IPS-NIHi7 (cell line): ENCODE measurements at regions not wholly inside any gene's neighbourhood (a gene's known extent, or its start where the extent isn't known, plus 50 kb on each side); places are given as distances from the start of the nearest gene placed in this dataset.

ENCODE experiments used
- DNase-seq: peaks from one replicate; pipeline ENCODE4 v3.0.0; 2012; ENCODE audit warnings: mixed read lengths; ENCODE audit errors: extremely low spot score

GRCh38 chr20:22848364-22848763 is 186.7 kb upstream of the SSTR4 start:
- no peak for DNase-seq

DNA sequence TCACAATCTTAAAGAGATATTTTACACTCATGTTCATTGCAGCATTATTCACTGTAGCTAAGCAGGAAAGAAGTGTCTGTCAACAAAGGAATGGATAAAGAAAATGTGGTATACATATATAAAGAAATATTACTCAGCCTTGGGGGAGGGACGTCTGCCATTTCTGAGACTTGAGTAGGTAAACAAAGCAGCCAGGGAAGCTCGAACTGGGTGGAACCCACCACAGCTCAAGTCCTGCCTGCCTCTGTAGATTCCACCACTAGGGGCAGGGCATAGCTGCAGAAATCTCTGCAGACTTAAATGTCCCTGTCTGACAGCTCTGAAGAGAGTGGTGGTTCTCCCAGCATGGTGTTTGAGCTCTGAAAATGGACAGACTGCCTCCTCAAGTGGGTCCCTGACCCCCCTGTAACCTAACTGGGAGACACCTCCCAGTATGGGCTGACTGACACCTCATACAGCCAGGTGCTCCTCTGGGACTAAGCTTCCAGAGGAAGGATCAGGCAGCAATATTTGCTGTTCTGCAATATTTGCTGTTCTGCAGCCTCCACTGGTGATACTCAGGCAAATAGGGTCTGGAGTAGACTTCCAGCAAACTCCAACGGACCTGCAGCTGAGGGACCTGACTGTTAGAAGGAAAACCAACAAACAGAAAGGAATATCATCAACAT is 183.3 kb upstream of the SSTR4 start:
- peak; percentile 30 for DNase-seq

GRCh38 chr20:22861231-22861980 is 173.7 kb upstream of the SSTR4 start:
- no peak for DNase-seq

GRCh38 chr20:22861990-22862389 is 173.1 kb upstream of the SSTR4 start:
- no peak for DNase-seq

DNA sequence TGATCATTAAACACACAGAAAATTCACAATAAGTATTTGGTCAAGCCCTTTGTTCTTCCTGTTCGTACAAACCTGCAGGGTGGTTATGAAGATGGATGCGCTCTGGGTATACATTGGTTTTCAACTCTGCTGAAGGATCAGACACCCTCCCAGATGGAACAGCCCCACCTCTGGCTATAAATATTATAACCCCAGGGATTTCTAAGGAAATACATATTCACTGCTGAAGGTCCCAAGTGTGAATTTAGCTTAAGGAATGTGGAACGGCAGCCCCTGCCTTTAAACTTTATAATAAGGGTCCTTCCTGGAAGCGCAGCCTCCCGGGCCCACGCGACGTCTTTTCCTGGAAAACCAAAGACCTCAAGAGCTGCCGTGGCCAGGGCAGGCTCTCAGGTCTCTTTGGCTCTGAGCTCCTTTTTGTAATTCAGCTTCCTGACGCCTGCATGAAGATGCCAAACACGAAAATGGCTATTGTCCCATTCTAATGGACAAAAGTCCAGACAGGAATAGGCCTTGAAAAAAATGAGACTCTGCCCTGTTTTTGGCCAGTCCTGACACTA is 172.4 kb upstream of the SSTR4 start:
- no peak for DNase-seq

DNA sequence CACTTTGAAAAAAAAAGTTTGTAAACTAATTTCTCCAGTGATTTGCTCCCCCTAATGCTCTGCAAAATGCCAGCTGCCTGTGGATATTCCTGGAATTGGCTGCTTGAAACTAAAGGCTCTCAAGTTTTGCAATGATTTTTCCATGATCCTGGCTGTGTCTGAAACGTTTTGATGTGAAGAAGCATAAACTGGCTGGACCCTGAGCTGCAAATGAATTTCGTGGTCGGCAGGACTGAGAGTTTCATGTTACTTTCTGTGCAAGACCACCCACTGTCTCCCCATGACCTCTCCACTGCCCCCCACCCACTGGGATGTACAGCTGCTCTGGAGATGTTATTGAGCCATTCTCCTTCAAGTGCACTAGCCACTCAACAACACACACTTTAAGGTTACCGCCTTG is 171.3 kb upstream of the SSTR4 start:
- DNase-seq: no peak

GRCh38 chr20:22866812-22867341 is 168.2 kb upstream of the SSTR4 start:
- DNase-seq: no peak

GRCh38 chr20:22878166-22878565 is 156.9 kb upstream of the SSTR4 start:
- no peak for DNase-seq

DNA sequence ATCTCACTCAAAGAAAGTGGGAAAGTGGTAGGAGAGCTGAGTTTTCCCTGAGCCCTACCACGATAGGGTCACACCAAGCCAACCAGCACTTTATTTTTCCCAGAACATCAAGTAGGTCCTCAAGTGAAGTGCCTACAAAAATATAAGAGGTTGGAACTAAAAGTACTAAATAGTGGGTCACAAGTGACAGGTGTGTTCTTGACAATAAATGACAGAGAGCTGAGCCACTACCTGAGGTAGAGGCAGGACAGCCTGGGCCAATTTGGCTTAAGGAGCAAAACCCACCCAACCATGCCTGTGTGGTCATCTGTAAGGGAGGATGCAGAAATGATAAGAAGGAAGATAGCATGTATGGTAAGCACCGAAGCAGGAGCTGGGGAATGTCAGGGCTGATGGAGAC is 154.8 kb upstream of the SSTR4 start:
- DNase-seq: no peak

- no peak for DNase-seq
Measured at GRCh38 chr20:22887796-22888195, 147.3 kb upstream of the SSTR4 start.

DNA sequence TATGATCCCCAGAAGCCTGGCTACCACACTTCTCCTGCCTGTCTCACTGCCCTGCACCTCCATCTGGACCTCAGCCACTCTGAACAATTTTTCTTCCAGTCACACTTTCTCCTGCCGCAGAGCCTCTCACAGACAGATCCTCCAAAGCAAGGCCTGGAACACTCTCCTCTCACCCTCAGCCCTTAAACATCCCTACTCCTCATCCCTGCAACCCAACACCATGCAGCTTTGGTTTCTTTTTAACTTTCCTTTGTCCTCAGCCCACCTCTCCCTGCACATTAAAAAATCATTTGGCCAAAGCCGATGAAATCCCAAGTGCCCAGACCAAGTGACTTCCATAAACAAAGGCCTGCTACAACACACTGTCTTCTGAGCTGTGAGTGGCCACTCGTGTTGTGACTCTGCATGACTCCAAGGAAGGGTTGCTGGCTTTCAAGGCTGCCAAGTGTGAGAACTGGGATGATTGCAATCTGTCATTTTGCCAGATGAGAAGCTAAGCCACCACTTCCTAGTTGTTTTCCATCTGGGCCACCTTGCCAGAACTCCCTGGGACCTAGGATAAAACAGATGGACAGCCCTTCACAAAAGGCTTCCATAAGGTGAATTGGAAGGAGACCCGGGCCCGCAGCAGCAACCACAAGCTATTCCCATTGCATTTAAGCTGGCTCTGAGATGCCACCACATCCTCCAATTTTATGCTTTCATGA is 144.4 kb upstream of the SSTR4 start:
- DNase-seq: no peak

- DNase-seq: no peak
Measured at GRCh38 chr20:22901164-22901563, 133.9 kb upstream of the SSTR4 start.

DNA sequence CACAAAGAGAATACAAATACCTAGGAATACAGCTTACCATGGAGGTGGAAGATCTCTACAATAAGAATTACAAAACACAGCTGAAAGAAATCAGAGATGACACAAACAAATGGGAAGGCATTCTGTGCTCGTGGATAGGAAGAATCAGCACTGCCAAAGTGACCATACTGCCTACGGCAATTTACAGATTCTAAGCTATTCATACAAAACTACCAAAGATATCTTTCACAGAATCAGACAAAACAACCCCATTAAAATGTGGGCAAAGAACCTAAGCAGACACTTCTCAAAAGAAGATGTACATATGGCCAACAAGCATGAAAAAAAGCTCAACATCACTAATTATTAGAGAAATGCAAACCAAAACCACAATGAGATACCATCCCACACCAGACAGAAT is 133.2 kb upstream of the SSTR4 start:
- DNase-seq: no peak

DNA sequence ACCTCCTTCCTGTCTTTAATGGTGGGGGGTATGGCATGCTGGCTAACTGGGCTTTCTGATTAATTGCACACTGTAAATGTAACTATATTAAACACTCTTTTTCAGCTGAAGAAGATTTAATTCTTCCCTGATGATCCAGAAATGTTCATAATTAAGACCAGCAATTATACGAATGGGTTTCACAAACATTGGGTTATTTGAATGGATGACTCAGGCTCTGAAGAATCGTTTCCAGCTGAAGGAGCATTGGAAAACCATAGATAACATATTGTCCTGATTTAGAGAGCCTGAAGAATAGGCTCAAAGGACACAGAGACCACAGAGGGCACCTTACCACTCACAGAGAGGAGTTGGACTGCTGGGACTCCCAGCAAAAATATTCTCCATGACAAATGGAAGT is 130.7 kb upstream of the SSTR4 start:
- no peak for DNase-seq

GRCh38 chr20:22904905-22905304 is 130.2 kb upstream of the SSTR4 start:
- DNase-seq: no peak

GRCh38 chr20:22905658-22906057 is 129.5 kb upstream of the SSTR4 start:
- no peak for DNase-seq

DNA sequence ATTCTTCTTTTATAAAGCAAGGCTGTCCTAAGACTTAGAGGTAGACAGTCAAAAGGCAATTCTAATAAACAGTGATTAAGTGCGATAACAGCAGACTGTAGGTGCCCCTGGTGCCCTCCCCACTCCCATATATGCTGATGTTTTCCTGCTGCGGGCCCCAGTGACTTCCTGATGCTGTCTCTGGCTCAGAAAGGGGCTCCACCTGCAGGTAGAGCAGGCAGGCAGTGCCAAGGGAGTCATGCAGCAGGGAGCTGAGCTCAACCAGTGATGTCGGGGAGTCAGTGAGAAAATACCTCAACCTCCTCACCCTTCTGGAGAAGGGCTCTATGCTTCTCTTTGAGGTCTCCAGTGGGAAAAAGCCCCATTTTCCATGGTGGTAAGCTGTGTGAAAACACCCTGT is 126.7 kb upstream of the SSTR4 start:
- DNase-seq: peak; percentile 50

GRCh38 chr20:22908944-22909343 is 126.2 kb upstream of the SSTR4 start:
- no peak for DNase-seq

- no peak for DNase-seq
Measured at GRCh38 chr20:22909436-22909835, 125.7 kb upstream of the SSTR4 start.

- no peak for DNase-seq
Measured at GRCh38 chr20:22910287-22910852, 124.7 kb upstream of the SSTR4 start.

- no peak for DNase-seq
Measured at GRCh38 chr20:22914291-22914690, 120.8 kb upstream of the SSTR4 start.

DNA sequence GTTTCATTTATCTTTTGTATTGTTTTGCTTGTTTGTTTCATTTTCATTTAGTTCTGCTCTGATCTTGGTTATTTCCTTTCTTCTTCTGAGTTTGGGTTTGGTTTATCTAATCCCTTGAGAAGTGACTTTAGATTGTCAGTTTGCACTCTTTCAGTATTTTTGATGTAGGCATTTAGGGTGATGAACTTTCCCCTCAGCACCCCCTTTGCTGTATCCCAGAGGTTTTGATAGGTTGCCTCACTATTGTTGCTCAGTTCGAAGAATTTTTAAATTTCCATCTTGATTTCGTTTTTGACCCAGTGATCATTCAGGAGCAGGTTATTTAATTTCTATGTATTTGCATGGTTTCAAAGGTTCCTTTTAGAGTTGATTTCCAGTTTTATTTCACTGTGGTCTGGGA is 119.6 kb upstream of the SSTR4 start:
- no peak for DNase-seq
